Spinal cord (tissue), 9 donors: ENCODE measurements at regions not wholly inside any gene's neighbourhood (a gene's known extent, or its start where the extent isn't known, plus 50 kb on each side); places are given as distances from the start of the nearest gene placed in this dataset.

Experiments
- DNase-seq, 6 donors: peaks; one replicate each; pipeline versions ENCODE4 v3.0.0 to v3.0.0-alpha.2; 2013 to 2015; ENCODE audit warnings: low spot score in 6 of 6, low read depth in 4 of 6
- H3K27ac ChIP-seq: one replicate; pipeline ENCODE4 v1.5.1; 2013; ENCODE audit warnings: low read depth, low read length, control low read depth
- H3K27me3 ChIP-seq: one replicate; pipeline ENCODE4 v1.6.1; 2013; ENCODE audit warnings: low read length; ENCODE audit not compliant: control insufficient read depth, insufficient read depth
- H3K36me3 ChIP-seq: one replicate; pipeline ENCODE4 v1.6.1; 2013; ENCODE audit warnings: low read length; ENCODE audit not compliant: control insufficient read depth, insufficient read depth
- H3K4me1 ChIP-seq: one replicate; pipeline ENCODE4 v1.6.1; 2013; ENCODE audit warnings: low read length; ENCODE audit not compliant: control insufficient read depth, insufficient read depth
- H3K4me3 ChIP-seq: one replicate; pipeline ENCODE4 v1.5.1; 2013; ENCODE audit warnings: low read depth, low read length, control low read depth
- H3K9me3 ChIP-seq: one replicate; pipeline ENCODE4 v1.6.1; 2013; ENCODE audit warnings: low read length; ENCODE audit not compliant: control insufficient read depth, insufficient read depth
- WGBS: methylation state at CpG from one replicate; pipeline ENCODE4 v1.1.5; 2013; ENCODE audit warnings: missing lambda C conversion rate; ENCODE audit not compliant: insufficient coverage; 5-methylcytosine and 5-hydroxymethylcytosine counted together
- donor health status: healthy.

GRCh38 chr4:135365065-135365464 is 1163.5 kb upstream of the PABPC4L start:
- no peaks in the 10 kb centered on the region for H3K36me3 ChIP-seq
- DNase-seq: no peak
- no CpG with 5 or more reads among the region's 1 CpG for WGBS

GRCh38 chr4:135359128-135359527 is 1157.5 kb upstream of the PABPC4L start:
- Histone ChIP-seq H3K27ac (no peak overlapping the region), H3K4me3 (no peak overlapping the region), H3K27me3 (no peaks in the 10 kb centered on the region), H3K36me3 (no peaks in the 10 kb centered on the region), H3K9me3 (no peaks in the 10 kb centered on the region), H3K4me1 (no peaks in the 10 kb centered on the region)
- WGBS: no CpG with 5 or more reads among the region's 1 CpG
- DNase-seq: no peak

More at GRCh38 chr4:135365065-135365464, 1163.5 kb upstream of the PABPC4L start:
- Histone ChIP-seq H3K4me3 (no peak overlapping the region), H3K9me3 (no peaks in the 10 kb centered on the region), H3K27me3 (no peaks in the 10 kb centered on the region), H3K4me1 (no peaks in the 10 kb centered on the region), H3K27ac (no peak overlapping the region)

- 75% methylated on average over 1 of the region's 1 CpG for WGBS
- DNase-seq: peak in 1 of 6 donors; percentile 66
These were observed 1155.5 kb upstream of the PABPC4L start for GRCh38 chr4:135357091-135357490.

GRCh38 chr4:135354876-135355275 is 1153.3 kb upstream of the PABPC4L start:
- Histone ChIP-seq H3K9me3 (no peaks in the 10 kb centered on the region), H3K27ac (no peak overlapping the region), H3K27me3 (no peaks in the 10 kb centered on the region), H3K4me3 (no peak overlapping the region), H3K4me1 (no peaks in the 10 kb centered on the region), H3K36me3 (no peaks in the 10 kb centered on the region)
- no peak for DNase-seq
- WGBS: no CpG with 5 or more reads among the region's 1 CpG

More at GRCh38 chr4:135357091-135357490, 1155.5 kb upstream of the PABPC4L start:
- Histone ChIP-seq H3K27ac (no peak overlapping the region), H3K36me3 (no peaks in the 10 kb centered on the region), H3K4me3 (no peak overlapping the region), H3K9me3 (no peaks in the 10 kb centered on the region), H3K4me1 (no peaks in the 10 kb centered on the region), H3K27me3 (no peaks in the 10 kb centered on the region)

GRCh38 chr4:135353008-135353407 is 1151.4 kb upstream of the PABPC4L start:
- Histone ChIP-seq H3K27me3 (no peaks in the 10 kb centered on the region), H3K9me3 (no peaks in the 10 kb centered on the region), H3K27ac (no peak overlapping the region), H3K36me3 (no peaks in the 10 kb centered on the region), H3K4me1 (no peaks in the 10 kb centered on the region), H3K4me3 (no peak overlapping the region)
- WGBS: no CpG with 5 or more reads among the region's 3 CpGs
- DNase-seq: no peak

- Histone ChIP-seq H3K4me3 (no peak overlapping the region), H3K27ac (no peak overlapping the region), H3K27me3 (no peaks in the 10 kb centered on the region), H3K36me3 (no peaks in the 10 kb centered on the region), H3K9me3 (no peaks in the 10 kb centered on the region), H3K4me1 (no peaks in the 10 kb centered on the region)
- no peak for DNase-seq
- WGBS: 100% methylated on average over 2 of the region's 2 CpGs
These were observed 1142.9 kb upstream of the PABPC4L start for GRCh38 chr4:135344492-135344891.

- H3K27me3 ChIP-seq: no peaks in the 10 kb centered on the region
- no peaks in the 10 kb centered on the region for H3K9me3 ChIP-seq
- no peaks in the 10 kb centered on the region for H3K36me3 ChIP-seq
- H3K27ac ChIP-seq: no peak overlapping the region
- no peak overlapping the region for H3K4me3 ChIP-seq
- DNase-seq: peak in 1 of 6 donors; percentile 12
- H3K4me1 ChIP-seq: no peaks in the 10 kb centered on the region
These were observed 1136.6 kb upstream of the PABPC4L start for GRCh38 chr4:135338181-135338580.

GRCh38 chr4:135325264-135325663 is 1123.7 kb upstream of the PABPC4L start:
- no peak for DNase-seq
- Histone ChIP-seq H3K9me3 (no peaks in the 10 kb centered on the region), H3K4me3 (no peak overlapping the region), H3K27me3 (no peaks in the 10 kb centered on the region), H3K4me1 (no peaks in the 10 kb centered on the region), H3K36me3 (no peaks in the 10 kb centered on the region), H3K27ac (no peak overlapping the region)
- WGBS: 71% methylated on average over 1 of the region's 2 CpGs

GRCh38 chr4:135319685-135320084 is 1118.1 kb upstream of the PABPC4L start:
- DNase-seq: no peak
- Histone ChIP-seq H3K9me3 (peaks cover 2% of the 10 kb centered on the region), H3K4me3 (no peak overlapping the region), H3K27me3 (no peaks in the 10 kb centered on the region), H3K4me1 (no peaks in the 10 kb centered on the region), H3K36me3 (no peaks in the 10 kb centered on the region), H3K27ac (no peak overlapping the region)
- WGBS: 100% methylated on average over 1 of the region's 2 CpGs

GRCh38 chr4:135316266-135316779 is 1114.7 kb upstream of the PABPC4L start:
- Histone ChIP-seq H3K4me1 (no peaks in the 10 kb centered on the region), H3K27me3 (no peaks in the 10 kb centered on the region), H3K36me3 (no peaks in the 10 kb centered on the region), H3K4me3 (no peak overlapping the region), H3K27ac (no peak overlapping the region), H3K9me3 (peaks cover 2% of the 10 kb centered on the region)
- WGBS: 95% methylated on average over 3 of the region's 7 CpGs
- DNase-seq: no peak
